ENCODE measurements at regions not wholly inside any gene's neighbourhood (a gene's known extent, or its start where the extent isn't known, plus 50 kb on each side); places are given as distances from the start of the nearest gene placed in this dataset.

- TF ChIP-seq POLR2A (IDR thresholded peaks at IDR 0.05; ENCODE audit: low read depth, low read length) (no peak), POLR2AphosphoS5 (IDR thresholded peaks at IDR 0.05; ENCODE audit: low read depth, low read length) (no peak), POU2F2 (IDR thresholded peaks at IDR 0.05; ENCODE audit: low read depth, low read length) (no peak), SPI1 (IDR thresholded peaks at IDR 0.05; ENCODE audit: low read depth, low read length) (no peak), TAF1 (IDR thresholded peaks at IDR 0.05; ENCODE audit: low read depth, low read length) (no peak)
- DNase-seq (ENCODE audit: insufficient read length, low spot score) (no peak), FAIRE-seq (no peak)
Observed at GRCh38 chr20:57940376-57940775, 230.6 kb upstream of the PMEPA1 start.

- TF ChIP-seq SPI1 (IDR thresholded peaks at IDR 0.05; ENCODE audit: low read depth, low read length) (no peak), POLR2AphosphoS5 (IDR thresholded peaks at IDR 0.05; ENCODE audit: low read depth, low read length) (no peak), PAX5 (IDR thresholded peaks at IDR 0.05; ENCODE audit: insufficient read depth, low read length, severe bottlenecking) (no peak)
- no peak for FAIRE-seq
- no peak for DNase-seq (ENCODE audit: insufficient read length, low spot score)
Observed at GRCh38 chr20:57939499-57939898, 229.7 kb upstream of the PMEPA1 start.

- TF ChIP-seq POLR2AphosphoS5 (IDR thresholded peaks at IDR 0.05; ENCODE audit: low read depth, low read length) (no peak), POLR2A (IDR thresholded peaks at IDR 0.05; ENCODE audit: low read depth, low read length) (no peak), SPI1 (IDR thresholded peaks at IDR 0.05; ENCODE audit: low read depth, low read length) (no peak), PAX5 (IDR thresholded peaks at IDR 0.05; ENCODE audit: insufficient read depth, low read length, severe bottlenecking) (no peak), TAF1 (IDR thresholded peaks at IDR 0.05; ENCODE audit: low read depth, low read length) (no peak), POU2F2 (IDR thresholded peaks at IDR 0.05; ENCODE audit: low read depth, low read length) (no peak)
- FAIRE-seq, result no peak
- no peak for DNase-seq (ENCODE audit: insufficient read length, low spot score)
Observed at GRCh38 chr20:57938158-57939108, 228.6 kb upstream of the PMEPA1 start.

GRCh38 chr20:57936636-57937385 is 227.0 kb upstream of the PMEPA1 start:
- DNase-seq (ENCODE audit: insufficient read length, low spot score) (no peak), FAIRE-seq (no peak)
- TF ChIP-seq TAF1 (IDR thresholded peaks at IDR 0.05; ENCODE audit: low read depth, low read length), result no peak

- no peak for DNase-seq (ENCODE audit: insufficient read length, low spot score)
- FAIRE-seq, result no peak
- TF ChIP-seq POLR2AphosphoS5 (IDR thresholded peaks at IDR 0.05; ENCODE audit: low read depth, low read length) (no peak), POU2F2 (IDR thresholded peaks at IDR 0.05; ENCODE audit: low read depth, low read length) (no peak), TAF1 (IDR thresholded peaks at IDR 0.05; ENCODE audit: low read depth, low read length) (no peak)
Observed at GRCh38 chr20:57934913-57935312, 225.1 kb upstream of the PMEPA1 start.

- DNase-seq (ENCODE audit: insufficient read length, low spot score) (no peak), FAIRE-seq (no peak)
- no peak for TF ChIP-seq TAF1 (IDR thresholded peaks at IDR 0.05; ENCODE audit: low read depth, low read length)
- TF ChIP-seq POLR2A (IDR thresholded peaks at IDR 0.05; ENCODE audit: low read depth, low read length), result no peak
- no peak for TF ChIP-seq POLR2AphosphoS5 (IDR thresholded peaks at IDR 0.05; ENCODE audit: low read depth, low read length)
- no peak for TF ChIP-seq SPI1 (IDR thresholded peaks at IDR 0.05; ENCODE audit: low read depth, low read length)
- TF ChIP-seq PAX5 (IDR thresholded peaks at IDR 0.05; ENCODE audit: insufficient read depth, low read length, severe bottlenecking), result no peak
- TF ChIP-seq POU2F2 (IDR thresholded peaks at IDR 0.05; ENCODE audit: low read depth, low read length), result no peak
Observed at GRCh38 chr20:57934007-57934805, 224.4 kb upstream of the PMEPA1 start.

DNA sequence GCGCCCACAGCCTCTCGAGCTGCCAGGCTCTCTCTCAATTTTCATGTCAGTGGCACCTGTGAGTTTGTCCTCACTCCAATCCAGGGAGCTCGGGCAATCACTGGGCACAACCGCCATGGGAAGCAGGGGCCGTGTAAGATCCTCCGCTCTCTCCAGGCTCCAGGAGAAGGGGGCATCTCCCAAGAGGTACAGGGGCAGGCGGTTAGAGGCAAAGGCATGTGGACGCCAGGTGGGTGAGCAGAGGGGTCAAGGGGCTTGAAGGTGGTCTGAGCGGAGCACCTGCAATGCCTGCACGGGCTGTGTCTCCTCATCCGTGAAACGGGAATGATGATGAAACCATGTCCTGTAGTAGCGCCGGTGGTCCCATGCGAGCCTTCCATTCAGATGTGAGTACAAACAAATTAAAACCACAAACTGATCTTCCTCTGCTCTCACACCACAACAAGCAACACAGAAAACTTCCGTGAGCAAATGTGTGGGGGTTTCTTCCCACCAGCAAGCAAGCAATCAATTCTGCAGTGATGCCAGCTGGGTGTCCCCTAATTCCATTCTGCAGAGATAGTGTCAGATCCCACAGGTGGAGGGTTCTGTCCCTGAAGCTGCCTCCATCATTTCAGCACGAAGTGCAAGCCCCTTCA is 222.5 kb upstream of the PMEPA1 start:
- TF ChIP-seq POLR2A (IDR thresholded peaks at IDR 0.05; ENCODE audit: low read depth, low read length) (no peak), PAX5 (IDR thresholded peaks at IDR 0.05; ENCODE audit: insufficient read depth, low read length, severe bottlenecking) (no peak), POLR2AphosphoS5 (IDR thresholded peaks at IDR 0.05; ENCODE audit: low read depth, low read length) (no peak), POU2F2 (IDR thresholded peaks at IDR 0.05; ENCODE audit: low read depth, low read length) (no peak), SPI1 (IDR thresholded peaks at IDR 0.05; ENCODE audit: low read depth, low read length) (no peak), TAF1 (IDR thresholded peaks at IDR 0.05; ENCODE audit: low read depth, low read length) (no peak)
- DNase-seq (ENCODE audit: insufficient read length, low spot score) (no peak), FAIRE-seq (no peak)

DNA sequence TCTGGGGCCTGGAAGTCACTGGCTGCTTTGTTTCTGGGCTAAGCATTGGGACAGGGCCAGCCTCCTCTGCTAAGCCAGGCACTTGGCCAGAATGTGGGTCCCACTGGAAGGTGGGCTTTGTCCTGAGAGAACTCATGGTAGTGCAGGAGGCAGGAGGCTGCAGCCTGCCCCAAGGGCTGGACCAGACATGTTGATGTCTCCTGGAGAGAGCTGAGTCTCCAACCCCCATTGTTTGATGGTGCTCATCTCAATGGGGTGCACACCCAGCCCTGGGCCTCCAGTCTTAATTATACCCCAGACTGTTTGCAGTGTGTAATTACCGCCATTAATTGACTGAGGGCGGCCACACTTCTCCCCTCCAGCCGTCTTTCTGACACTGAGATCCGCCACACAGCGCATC is 220.5 kb upstream of the PMEPA1 start:
- DNase-seq (ENCODE audit: insufficient read length, low spot score) (no peak), FAIRE-seq (no peak)

More for the DNA sequence above, 220.5 kb upstream of the PMEPA1 start:
- no peak for TF ChIP-seq POLR2AphosphoS5 (IDR thresholded peaks at IDR 0.05; ENCODE audit: low read depth, low read length)
- no peak for TF ChIP-seq SPI1 (IDR thresholded peaks at IDR 0.05; ENCODE audit: low read depth, low read length)
- no peak for TF ChIP-seq PAX5 (IDR thresholded peaks at IDR 0.05; ENCODE audit: insufficient read depth, low read length, severe bottlenecking)
- no peak for TF ChIP-seq TAF1 (IDR thresholded peaks at IDR 0.05; ENCODE audit: low read depth, low read length)
- TF ChIP-seq POU2F2 (IDR thresholded peaks at IDR 0.05; ENCODE audit: low read depth, low read length), result no peak
- TF ChIP-seq POLR2A (IDR thresholded peaks at IDR 0.05; ENCODE audit: low read depth, low read length), result no peak

Measured in GM12891 (cell line).